22Rv1 (cell line): ENCODE measurements at regions not wholly inside any gene's neighbourhood (a gene's known extent, or its start where the extent isn't known, plus 50 kb on each side); places are given as distances from the start of the nearest gene placed in this dataset.

Experiments used
- H3K27ac ChIP-seq: fragments of 450-650 bp; 2 replicates; pipeline ENCODE4 v1.5.1; 2017
- ZFX ChIP-seq: fragments of 450-650 bp; IDR thresholded peaks from 2 replicates; pipeline ENCODE4 v1.6.1; 2017; ENCODE audit warnings: antibody characterized with exemption, borderline replicate concordance
- TF ChIP-seq, protein P1 (sequence below): fragments of 450-650 bp; IDR thresholded peaks from 2 replicates; pipeline ENCODE4 v1.5.1; 2017; ENCODE audit warnings: mild to moderate bottlenecking

DNA sequence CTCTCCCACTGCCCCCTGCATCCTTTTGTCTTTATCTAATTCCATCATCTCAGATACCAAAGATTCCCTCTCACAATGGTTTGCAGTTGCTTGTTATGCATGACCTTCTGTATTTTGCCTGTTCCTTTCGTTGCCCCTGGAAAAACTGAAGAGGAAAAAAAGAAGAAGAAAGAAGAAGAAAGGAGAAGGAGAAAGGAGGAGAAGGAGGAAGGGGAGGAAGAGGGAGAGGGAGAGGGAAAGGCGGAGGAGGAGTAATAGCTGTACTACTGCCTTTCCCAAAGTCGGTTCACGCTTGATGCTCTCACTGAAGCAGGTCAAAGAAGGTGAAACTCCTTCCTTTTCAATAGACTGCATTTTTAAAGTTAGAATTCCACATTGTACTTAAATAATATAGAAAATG lies 513.8 kb downstream of the PTPRC start:
- TF ChIP-seq, protein P1, sequence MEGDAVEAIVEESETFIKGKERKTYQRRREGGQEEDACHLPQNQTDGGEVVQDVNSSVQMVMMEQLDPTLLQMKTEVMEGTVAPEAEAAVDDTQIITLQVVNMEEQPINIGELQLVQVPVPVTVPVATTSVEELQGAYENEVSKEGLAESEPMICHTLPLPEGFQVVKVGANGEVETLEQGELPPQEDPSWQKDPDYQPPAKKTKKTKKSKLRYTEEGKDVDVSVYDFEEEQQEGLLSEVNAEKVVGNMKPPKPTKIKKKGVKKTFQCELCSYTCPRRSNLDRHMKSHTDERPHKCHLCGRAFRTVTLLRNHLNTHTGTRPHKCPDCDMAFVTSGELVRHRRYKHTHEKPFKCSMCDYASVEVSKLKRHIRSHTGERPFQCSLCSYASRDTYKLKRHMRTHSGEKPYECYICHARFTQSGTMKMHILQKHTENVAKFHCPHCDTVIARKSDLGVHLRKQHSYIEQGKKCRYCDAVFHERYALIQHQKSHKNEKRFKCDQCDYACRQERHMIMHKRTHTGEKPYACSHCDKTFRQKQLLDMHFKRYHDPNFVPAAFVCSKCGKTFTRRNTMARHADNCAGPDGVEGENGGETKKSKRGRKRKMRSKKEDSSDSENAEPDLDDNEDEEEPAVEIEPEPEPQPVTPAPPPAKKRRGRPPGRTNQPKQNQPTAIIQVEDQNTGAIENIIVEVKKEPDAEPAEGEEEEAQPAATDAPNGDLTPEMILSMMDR = no peak
- TF ChIP-seq ZFX = no peak
- H3K27ac ChIP-seq = no peak overlapping the region

DNA sequence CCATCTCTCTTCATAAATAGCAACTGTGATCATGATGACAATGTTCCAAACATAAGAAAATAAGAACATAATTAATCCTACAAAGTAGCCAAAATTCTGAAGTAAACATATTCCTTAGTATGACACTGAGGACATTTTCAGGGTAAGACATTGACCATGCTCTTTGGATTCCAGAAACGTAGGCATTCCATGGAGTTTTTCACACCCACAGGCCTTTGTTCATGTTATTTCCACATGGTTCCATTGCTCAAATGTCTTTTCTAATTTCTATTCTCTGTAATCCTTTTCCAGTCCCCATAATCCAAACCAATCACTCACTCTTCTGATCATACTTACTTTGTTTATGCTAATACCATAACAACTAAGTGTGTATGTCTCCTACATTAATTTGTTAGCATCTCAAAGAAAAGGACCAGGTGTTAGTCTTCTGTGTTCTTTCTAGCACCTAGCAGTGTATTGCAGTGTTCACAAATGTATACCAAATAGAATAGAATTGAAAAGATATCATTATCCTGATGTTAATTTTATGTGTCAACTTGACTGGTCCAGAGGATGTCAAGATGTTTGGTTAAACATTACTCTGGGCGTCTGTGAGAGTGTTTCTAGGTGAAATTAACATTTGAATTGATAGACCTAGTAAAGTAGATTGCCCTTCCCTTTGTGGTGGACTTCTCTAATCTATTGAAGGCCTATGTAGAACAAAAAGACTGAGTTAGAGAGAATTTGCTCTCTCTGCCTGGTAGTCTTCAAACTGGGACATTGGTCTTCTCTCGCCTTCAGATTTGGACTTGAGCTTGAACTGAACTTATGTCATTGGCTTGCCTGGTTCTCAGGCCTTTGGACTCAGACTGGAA lies 516.6 kb downstream of the PTPRC start:
- no peak overlapping the region for H3K27ac ChIP-seq

DNA sequence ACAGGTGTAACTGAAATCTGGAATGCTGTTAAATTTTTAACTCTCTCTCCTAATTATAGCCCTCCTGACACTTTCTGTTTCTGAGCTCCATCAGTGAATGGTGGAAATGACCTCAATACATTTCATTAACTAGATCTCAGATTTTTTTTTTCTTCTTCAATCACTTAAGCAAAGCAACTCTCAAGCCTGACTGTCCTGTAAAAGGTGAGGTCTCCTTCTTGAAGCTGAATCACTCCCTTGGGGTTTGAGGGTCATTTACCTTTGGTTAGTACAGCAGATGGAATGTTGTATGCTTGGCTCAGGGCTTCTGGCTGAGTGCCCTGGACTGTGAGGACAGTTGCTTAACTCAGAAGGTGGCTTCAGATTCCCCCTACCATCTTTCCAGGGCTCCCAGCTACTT lies 518.7 kb downstream of the PTPRC start:
- no peak for TF ChIP-seq ZFX
- TF ChIP-seq, protein P1 = no peak
- H3K27ac ChIP-seq = no peak overlapping the region

More for the DNA sequence above, 516.6 kb downstream of the PTPRC start:
- TF ChIP-seq ZFX = no peak
- TF ChIP-seq, protein P1 = no peak

DNA sequence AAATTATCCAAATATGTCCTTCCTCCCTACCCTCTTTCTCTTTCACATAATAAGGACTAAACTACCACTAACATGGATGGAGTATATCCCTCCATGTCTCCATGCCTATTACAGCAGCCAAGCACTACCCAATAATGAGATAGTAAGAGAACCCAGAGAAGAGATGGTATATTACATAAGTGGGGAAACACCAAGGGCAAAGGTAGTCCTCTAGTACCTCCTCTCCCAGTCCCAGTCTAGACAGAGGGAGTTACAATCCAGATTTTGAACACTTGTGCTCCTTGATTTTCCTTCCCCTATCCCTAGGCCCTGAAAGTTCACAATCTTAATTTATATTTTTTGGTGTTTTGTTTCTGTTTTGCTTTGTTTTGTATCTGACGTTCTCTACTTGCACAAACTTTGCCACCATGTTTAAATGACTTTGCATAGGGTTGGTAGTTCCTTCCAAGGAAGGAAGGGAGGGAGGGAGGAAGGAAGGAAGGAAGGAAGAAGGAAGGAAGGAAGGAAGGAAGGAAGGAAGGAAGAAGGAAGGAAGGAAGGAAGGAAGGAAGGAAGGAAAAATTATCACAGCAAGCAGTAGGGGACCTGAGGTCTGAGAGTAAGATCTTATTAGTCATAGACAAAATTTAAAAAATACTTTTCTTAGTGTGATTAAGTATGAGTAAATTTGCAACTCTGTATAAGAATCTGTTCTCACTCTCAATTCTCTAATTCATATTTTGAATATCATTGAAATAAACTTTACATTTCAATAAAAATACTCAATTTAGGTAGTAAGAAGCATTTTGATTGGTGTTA lies 521.9 kb downstream of the PTPRC start:
- no peak overlapping the region for H3K27ac ChIP-seq
- TF ChIP-seq, protein P1 = no peak
- no peak for TF ChIP-seq ZFX

DNA sequence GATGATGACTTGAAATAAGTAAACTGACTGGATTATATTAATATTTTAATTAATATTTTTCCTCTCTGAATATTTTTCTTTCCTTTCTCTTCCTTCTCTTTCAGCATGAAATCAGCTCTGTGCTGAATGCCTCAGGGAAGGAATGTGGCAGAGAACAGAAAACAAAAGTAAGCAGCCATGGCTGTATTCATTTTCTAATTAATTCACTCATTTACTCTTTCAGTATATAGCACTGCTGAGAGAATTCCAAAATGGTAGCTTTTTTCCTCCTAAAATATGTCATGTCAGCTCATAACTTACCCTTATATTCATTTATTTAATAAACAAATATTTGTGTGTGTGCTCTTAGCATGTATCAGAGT lies 522.5 kb downstream of the PTPRC start:
- no peak for TF ChIP-seq ZFX
- TF ChIP-seq, protein P1 = no peak
- H3K27ac ChIP-seq = no peak overlapping the region

DNA sequence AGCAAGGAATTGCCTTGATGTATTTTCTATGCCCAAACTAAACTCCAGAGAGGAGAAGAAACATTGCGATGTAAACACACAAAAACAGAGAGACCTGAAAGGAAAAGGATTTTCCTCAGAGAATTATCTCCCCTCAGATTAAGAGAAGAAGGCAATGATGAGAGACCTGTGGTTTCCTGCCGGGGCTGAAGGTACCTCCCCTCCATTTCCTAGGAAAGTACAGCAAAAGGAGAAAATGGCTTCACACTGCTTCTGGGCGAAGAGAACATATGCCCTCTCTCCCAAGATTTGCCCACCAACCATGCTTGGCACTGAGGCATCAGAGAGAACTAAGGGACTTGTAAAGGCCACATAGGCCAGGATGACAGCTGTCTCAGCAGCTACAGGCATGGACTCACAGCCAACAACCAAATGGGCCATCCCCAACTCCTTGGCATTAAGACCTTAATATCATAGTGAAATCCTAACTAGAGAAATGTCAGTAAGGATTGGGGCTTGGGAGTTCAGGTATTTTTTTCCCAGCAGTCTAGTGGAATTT lies 523.0 kb downstream of the PTPRC start:
- TF ChIP-seq, protein P1 = no peak
- no peak for TF ChIP-seq ZFX
- H3K27ac ChIP-seq = no peak overlapping the region
